Uterus (tissue), 3 donors: ENCODE measurements at regions not wholly inside any gene's neighbourhood (a gene's known extent, or its start where the extent isn't known, plus 50 kb on each side); places are given as distances from the start of the nearest gene placed in this dataset.

Experiments
- DNase-seq, 2 donors: peaks; one replicate each; pipeline ENCODE4 v3.0.0-alpha.2; 2019 to 2020
- H3K27ac ChIP-seq, 2 donors: fragments of 200-600 bp; sonication (generic); 1 replicate in 1 of 2; 2 replicates in 1 of 2; pipeline ENCODE4 v1.5.1; 2016 to 2018
- H3K27me3 ChIP-seq, 2 donors: fragments of 200-600 bp; sonication (generic); one replicate each; pipeline ENCODE4 v1.5.1; 2018 to 2019; ENCODE audit warnings: control low read depth in 1 of 2
- H3K36me3 ChIP-seq, 2 donors: fragments of 200-600 bp; sonication (generic); one replicate each; pipeline ENCODE4 v1.5.1; 2019; ENCODE audit warnings: control low read depth in 1 of 2
- H3K4me1 ChIP-seq, 2 donors: fragments of 200-600 bp; sonication (generic); one replicate each; pipeline ENCODE4 v1.5.1; 2018 to 2019; ENCODE audit warnings: control low read depth in 1 of 2
- H3K4me3 ChIP-seq, 2 donors: fragments of 200-600 bp; sonication (generic); 1 replicate in 1 of 2; 2 replicates in 1 of 2; pipeline ENCODE4 v1.5.1; 2018 to 2019; ENCODE audit warnings: mild to moderate bottlenecking in 1 of 2
- H3K9me3 ChIP-seq, 2 donors: fragments of 200-600 bp; sonication (generic); one replicate each; pipeline ENCODE4 v1.5.1; 2019; ENCODE audit warnings: control low read depth in 1 of 2
- POLR2A ChIP-seq, 2 donors: fragments of 450-650 bp; IDR thresholded peaks; one replicate each; pipeline ENCODE4 v1.6.1; 2016; ENCODE audit warnings: antibody characterized with exemption in 2 of 2, mild to moderate bottlenecking in 1 of 2, moderate library complexity in 1 of 2
- intact Hi-C: fragments of 100-400 bp; cut with DNase I; formaldehyde crosslinking; loops from one replicate; pipeline ENCODE4 v1.15.1; 2023; ENCODE audit warnings: low total_unique reads
- TF ChIP-seq, protein P1 (sequence below), 4 experiments: fragments of 200-600 bp in 2 of 4; fragments of 450-650 bp in 2 of 4; sonication (generic) in 2 of 4; IDR thresholded peaks; one replicate each; pipeline ENCODE4 v1.5.1; 2016 to 2019; ENCODE audit warnings: antibody characterized with exemption in 4 of 4, mild to moderate bottlenecking in 2 of 4, moderate library complexity in 1 of 4
- donor health status: DM: yes; HTN: yes; CAD: no.

DNA sequence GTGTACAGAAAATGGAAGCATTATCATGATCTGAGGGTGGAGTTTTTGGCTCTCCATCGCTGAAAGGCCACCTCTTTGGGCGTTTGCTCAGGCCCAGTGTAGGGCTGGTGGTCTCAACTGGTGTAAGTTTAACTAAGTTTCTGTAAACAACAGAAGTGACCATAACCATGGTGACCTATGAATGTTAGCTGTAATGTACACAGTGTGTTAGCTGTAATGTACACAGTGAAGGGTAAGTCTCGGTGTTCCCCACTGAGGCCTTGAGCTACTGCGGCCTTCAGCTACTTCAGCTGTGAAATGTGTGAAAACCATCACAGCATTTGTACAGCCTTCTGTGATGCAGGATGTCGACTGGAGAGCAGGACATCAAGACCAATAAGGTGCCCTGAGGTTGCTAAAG, 185.2 kb downstream of the MYLK4 start:
- no peak for TF ChIP-seq POLR2A (IDR thresholded peaks at IDR 0.05)
- TF ChIP-seq, protein P1, sequence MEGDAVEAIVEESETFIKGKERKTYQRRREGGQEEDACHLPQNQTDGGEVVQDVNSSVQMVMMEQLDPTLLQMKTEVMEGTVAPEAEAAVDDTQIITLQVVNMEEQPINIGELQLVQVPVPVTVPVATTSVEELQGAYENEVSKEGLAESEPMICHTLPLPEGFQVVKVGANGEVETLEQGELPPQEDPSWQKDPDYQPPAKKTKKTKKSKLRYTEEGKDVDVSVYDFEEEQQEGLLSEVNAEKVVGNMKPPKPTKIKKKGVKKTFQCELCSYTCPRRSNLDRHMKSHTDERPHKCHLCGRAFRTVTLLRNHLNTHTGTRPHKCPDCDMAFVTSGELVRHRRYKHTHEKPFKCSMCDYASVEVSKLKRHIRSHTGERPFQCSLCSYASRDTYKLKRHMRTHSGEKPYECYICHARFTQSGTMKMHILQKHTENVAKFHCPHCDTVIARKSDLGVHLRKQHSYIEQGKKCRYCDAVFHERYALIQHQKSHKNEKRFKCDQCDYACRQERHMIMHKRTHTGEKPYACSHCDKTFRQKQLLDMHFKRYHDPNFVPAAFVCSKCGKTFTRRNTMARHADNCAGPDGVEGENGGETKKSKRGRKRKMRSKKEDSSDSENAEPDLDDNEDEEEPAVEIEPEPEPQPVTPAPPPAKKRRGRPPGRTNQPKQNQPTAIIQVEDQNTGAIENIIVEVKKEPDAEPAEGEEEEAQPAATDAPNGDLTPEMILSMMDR (IDR thresholded peaks at IDR 0.05), result no peak
- no peaks in the 10 kb centered on the region for H3K4me1 ChIP-seq
- H3K9me3 ChIP-seq, result no peaks in the 10 kb centered on the region
- no peaks in the 10 kb centered on the region for H3K27me3 ChIP-seq
- intact Hi-C loops, result no loop called here
- H3K36me3 ChIP-seq, result no peaks in the 10 kb centered on the region
- H3K27ac ChIP-seq, result no peak overlapping the region
- no peak overlapping the region for H3K4me3 ChIP-seq
- DNase-seq, result no peak

DNA sequence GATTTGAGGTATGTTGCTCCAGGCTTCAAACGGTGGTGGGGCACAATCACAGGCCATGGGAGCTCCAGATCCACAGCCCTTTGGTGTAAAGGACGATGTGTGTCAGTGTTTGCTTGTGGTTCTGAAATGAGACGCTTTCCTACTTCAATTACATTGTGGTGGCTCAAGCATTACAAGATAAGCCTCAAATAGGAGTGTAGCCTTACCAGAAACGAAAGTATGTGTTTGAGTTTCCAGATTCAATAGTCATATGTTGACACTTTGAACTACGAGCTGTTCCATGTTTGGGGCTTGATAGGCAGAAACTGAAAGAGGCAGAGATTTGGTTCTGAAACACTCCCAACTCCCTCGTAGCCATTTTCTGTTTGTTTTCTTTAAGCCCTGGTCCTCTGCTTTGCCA, 187.1 kb downstream of the MYLK4 start:
- no peak overlapping the region for H3K4me3 ChIP-seq
- TF ChIP-seq, protein P1 (IDR thresholded peaks at IDR 0.05), result no peak
- H3K36me3 ChIP-seq, result no peaks in the 10 kb centered on the region
- H3K4me1 ChIP-seq, result no peaks in the 10 kb centered on the region
- no peaks in the 10 kb centered on the region for H3K27me3 ChIP-seq
- intact Hi-C loops, result no loop called here
- DNase-seq, result no peak
- no peaks in the 10 kb centered on the region for H3K9me3 ChIP-seq
- no peak overlapping the region for H3K27ac ChIP-seq

DNA sequence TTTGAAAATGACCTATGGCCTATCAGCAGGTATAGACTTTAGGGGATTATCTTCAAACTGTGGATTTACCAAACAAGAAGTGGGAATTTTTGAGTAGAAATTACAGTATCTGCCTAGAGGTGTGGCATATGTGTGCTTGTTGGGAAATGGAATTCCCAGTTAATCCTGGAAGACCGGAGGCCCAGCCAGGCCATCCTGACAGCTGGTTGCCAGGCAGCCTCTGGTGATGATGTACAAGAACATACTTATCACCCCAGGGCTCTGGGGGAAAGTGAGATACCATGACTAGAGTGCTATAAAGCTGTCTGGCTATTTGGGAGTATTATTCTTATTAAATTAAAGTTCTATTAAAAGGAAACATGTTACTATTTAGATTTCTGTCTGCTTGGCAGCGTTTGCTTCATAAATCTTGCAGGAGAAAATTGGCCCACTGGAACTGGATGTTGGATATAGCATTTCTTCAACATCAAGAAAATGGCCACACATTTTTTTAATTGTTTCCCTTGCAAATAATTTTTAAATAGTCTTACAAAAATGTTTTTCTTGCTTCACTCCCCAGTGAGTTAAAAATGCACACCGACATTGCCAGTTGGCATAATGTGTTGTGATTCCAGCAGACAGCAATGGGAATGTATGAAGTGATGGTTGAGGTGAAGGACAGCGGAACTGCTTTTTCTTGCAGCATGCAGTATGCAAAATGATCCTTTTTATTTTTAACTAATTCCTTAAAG, 187.8 kb downstream of the MYLK4 start:
- no peaks in the 10 kb centered on the region for H3K9me3 ChIP-seq
- H3K27me3 ChIP-seq, result no peaks in the 10 kb centered on the region
- no peaks in the 10 kb centered on the region for H3K36me3 ChIP-seq
- no peak overlapping the region for H3K4me3 ChIP-seq
- TF ChIP-seq, protein P1 (IDR thresholded peaks at IDR 0.05), result no peak
- no peak for TF ChIP-seq POLR2A (IDR thresholded peaks at IDR 0.05)
- no peaks in the 10 kb centered on the region for H3K4me1 ChIP-seq
- intact Hi-C loops, result no loop called here
- DNase-seq, result no peak
- no peak overlapping the region for H3K27ac ChIP-seq

DNA sequence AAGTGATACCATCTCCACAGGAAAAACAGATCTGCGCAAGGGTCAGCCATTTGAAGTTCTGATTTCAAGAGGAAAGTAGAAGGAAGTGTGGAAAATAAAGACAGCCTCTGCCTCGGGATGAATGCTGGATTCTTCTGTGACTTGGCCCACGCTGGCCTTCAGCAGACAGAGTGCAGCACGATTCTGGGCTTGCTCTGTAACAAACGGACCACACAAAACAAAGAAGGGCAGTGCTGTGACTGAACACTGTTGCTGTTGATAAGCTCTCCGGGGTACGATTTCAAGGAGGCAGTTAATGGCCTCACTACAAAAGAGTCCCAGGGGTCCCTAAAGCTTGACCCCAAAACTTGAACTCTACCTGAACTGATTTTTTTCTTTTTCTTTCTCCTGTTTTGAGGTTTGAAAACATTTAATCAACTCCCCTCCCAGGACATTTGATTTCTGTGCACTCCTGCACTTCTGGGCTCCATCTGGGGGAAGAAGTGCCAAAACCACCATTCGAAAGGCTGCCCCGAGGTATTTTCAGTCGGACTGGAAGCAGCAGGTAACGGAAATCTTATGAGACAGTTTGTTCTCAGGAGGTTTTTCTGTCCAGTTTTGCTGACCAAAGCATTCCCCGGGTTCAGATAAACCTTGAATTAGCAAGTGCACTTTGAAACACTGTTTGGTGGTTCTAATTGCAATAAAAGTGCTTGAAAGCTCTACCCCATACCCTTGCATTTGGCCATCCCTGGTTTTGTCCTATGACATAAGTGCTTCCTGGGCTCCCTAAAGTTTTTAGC, 189.6 kb downstream of the MYLK4 start:
- Histone ChIP-seq H3K9me3 (no peaks in the 10 kb centered on the region), H3K4me1 (no peaks in the 10 kb centered on the region), H3K4me3 (no peak overlapping the region), H3K27me3 (no peaks in the 10 kb centered on the region), H3K36me3 (no peaks in the 10 kb centered on the region), H3K27ac (no peak overlapping the region)
- intact Hi-C loops, result no loop called here
- DNase-seq, result no peak
- TF ChIP-seq POLR2A (IDR thresholded peaks at IDR 0.05), result no peak
- TF ChIP-seq, protein P1 (IDR thresholded peaks at IDR 0.05), result no peak

DNA sequence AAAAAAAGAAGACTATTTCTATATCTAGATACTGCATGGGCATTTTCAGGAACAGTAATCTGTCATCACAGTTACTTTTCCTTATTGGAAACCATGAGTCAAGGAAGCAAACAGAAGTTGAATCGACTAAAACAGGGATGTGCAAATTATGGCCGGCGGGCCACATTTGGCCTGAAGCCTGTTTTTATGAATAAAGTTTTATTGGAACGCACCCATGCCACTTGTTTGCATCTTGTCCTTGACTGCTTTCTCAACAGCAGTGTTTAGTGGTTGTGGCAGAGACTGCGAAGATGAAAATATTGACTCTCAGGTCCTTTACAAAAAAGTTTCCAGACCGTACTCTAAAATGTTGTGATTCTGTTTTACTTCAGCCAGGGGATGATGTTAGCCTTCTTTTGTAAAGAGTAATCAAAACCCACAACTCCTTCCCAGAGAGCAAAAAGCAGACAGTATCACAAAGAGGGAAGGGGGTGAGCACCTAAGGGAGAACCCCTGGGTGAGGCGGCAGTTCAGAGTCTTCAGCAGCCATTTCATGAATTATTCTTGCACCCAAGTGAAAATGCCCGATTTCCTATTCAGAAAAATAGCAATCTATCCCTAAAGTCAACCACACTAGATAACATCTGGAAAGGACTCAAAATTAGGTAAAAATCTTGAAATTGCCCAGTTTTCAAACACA, 190.4 kb downstream of the MYLK4 start:
- Histone ChIP-seq H3K4me3 (no peak overlapping the region), H3K9me3 (no peaks in the 10 kb centered on the region), H3K36me3 (no peaks in the 10 kb centered on the region), H3K27ac (no peak overlapping the region), H3K27me3 (no peaks in the 10 kb centered on the region), H3K4me1 (no peaks in the 10 kb centered on the region)
- intact Hi-C loops, result no loop called here
- TF ChIP-seq, protein P1 (IDR thresholded peaks at IDR 0.05), result no peak
- TF ChIP-seq POLR2A (IDR thresholded peaks at IDR 0.05), result no peak
- no peak for DNase-seq
